ENCODE measurements at regions not wholly inside any gene's neighbourhood (a gene's known extent, or its start where the extent isn't known, plus 50 kb on each side); places are given as distances from the start of the nearest gene placed in this dataset.

DNA sequence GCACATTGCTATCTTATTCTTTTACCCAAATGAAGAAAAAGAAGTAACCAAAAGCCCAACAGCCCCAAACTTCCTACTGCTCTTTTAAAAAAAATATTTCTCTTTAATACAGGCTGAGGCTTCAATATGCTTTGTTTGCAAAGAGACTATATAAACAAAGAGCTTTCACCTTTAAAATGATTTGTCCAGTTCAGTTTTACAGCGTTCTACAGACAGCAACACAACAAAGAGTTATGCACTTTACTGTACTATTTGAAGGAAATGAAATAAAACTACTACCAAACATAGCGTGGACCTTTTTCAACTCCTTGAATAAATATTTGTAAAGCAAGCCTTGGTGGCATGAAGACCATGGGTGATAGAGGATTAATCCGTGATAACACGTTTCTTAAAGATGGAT, 151.2 kb downstream of the FGF9 start:
- no peak for DNase-seq

DNA sequence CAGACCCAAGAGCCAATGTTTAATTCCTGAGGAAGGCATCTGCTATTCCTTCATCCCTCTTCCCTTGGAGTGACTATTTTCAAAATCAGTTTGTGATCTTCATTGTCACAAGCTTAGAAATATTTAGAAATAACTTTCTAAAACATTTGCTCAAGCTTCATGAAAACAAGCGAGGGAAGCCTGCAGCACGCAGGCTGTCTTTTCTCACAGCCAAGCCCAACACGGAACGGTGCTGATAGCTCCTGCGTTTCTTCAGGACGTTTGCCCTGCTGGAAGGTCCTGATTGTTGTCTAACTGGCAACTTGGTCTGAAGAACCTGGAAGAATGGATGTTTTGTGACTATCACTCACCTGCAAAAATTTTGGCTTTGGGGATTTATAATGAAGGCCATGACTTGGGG, 152.5 kb downstream of the FGF9 start:
- no peak for DNase-seq

DNA sequence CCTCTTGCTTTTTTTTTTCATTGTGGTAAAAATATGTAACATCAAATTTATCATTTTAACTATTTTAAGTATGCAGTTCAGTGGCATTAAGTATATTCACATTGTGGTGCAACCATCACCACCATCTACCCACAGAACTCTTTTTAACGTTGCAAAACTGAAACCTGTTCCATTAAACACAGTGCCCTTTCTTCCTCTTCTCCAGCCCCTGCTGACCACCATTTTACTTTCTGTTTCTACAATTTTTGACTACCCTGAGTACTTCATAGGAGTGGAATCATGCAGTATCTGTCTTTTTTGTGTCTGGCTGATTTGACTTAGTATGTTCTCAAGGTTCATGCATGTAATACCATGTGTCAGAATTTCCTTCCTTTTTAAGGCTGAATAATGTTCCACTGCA, 153.1 kb downstream of the FGF9 start:
- DNase-seq, result no peak

DNA sequence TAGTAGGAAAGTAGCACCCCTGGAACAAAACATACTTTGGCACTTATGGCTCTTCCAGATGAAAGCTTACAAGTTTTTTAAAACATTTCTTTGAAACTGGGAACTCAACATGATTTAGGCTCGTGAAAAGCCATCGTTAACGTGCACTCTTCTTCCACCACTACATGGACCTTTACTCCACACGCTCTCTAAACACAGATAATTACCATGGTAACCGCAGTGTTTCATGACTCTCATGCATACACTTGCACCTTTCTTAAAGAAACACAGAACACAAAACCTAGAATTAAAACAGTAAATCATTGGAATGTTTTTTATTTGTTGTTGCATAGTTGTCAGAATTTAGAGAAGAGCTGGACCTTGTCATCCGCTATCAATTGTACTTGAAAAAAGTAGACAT, 154.3 kb downstream of the FGF9 start:
- DNase-seq, result no peak

DNA sequence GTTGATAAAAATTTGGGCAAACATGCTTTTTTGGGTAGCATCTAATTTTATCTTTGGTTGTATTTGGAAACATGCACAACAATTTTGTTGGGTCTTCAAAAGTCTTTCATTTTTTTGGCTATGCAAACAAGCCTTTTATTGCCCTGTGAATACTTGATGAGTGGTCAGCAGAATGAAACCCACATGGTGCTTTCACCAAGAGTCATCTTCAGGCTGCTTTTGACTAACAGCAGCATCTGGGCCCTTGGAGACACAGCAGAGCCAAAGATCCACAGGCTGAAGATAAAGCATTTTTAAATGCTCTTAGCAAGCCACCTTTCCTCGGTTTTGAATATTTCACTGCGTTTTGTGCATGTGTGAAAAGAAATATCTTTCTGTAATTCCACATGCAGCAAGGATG, 154.9 kb downstream of the FGF9 start:
- DNase-seq, result no peak

DNA sequence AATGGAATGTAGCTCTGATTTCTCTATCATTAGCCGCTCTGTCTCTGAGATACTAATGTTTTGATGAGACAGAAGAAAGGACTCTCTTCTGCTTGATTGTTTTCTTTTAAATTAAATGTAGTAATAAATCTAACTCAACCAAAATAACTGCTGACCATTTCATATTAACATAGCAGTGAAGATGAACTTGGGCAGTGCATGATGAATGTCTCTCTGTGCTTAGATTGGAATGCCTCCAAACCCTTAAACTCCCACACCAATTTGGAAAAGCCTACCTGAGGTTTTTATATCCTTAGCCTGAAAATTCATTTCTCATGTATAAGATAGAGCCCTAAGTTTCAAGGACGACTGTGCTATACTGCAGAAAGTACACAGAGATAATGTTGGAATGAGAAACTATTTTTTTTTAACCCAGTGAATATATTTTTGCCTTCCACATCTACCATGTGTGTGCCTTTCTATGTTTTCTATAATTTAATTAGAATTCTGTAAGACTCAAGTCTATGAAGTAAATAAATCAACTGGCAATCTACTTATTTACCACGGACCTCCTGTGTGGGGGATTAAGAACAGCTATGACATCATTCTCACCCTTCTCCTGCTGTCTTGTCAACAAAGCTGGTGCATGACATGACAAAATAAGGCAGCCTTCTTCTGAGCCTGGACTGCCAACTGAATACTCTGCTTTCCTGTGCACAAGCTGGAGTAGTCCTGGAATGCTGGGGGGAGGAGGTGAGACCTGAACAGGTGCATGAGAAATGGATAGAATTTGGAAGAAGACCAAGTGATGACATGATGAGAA, 155.5 kb downstream of the FGF9 start:
- no peak for DNase-seq

DNA sequence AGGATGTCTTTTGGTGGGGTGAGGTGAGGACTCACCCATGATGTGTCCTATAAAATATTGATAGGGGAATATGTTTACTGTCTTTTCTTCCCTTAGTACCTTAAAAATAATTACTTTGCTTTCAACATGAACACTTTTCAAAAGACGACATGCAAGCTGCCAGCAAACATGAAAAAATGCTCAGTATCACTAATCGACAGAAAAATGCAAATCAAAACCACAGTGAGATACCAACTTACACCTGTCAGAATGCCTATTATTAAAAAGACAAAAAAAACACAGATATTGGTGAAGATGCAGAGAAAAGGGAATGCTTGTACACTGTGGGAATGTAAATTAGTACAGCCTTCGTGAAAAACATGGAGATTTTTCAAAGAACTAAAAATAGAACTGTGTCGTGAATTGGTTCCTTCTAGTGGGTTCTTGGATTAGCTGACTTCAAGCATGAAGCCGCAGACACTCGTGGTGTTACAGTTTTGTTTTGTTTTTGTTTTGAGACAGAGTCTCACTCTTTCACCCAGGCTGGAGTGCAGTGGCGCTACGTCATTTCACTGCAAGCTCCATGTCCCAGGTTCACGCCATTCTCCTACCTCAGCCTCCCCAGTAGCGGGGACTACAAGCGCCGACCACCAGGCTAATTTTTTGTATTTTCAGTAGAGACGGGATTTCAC, 160.9 kb downstream of the FGF9 start:
- no peak for DNase-seq

DNA sequence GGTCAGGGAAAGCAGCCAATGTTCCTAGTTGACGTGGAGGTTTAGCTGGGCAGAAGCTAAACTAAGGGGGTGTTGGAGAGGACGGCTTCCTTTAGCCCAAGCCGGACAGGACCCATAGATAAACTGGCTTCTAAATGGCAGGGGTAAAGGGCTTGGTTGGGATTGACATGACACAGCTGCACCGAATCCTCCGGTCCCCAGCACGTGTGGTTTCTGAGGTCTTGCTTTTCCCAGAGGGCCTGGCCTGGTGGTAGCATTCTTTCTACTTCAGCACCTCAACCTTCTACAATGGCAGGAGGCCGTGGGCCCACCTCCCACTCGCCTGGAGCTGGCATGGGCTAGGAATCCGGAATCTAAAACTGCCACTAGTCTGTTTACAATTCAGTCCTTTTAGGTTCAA, 163.0 kb downstream of the FGF9 start:
- DNase-seq, result no peak

DNA sequence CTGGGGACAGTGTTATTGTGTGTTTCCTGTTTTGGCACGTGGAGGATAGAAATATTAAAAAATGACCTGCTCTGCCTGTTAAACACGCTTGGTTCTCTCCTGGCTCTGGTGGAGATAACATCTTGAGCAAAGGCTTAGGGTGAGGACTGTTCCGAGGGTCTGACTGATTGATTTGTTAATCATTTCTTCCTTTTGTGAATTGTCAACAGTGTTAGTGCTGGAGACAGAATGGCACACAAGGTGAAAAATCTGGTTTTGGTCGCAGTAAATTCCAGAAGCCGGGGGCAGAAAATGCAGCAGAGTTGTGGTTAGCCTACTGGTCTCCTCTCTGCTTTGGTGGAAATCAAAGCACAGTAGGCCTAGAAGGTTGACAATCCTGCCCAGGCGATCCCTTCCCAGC, 163.6 kb downstream of the FGF9 start:
- no peak for DNase-seq

DNA sequence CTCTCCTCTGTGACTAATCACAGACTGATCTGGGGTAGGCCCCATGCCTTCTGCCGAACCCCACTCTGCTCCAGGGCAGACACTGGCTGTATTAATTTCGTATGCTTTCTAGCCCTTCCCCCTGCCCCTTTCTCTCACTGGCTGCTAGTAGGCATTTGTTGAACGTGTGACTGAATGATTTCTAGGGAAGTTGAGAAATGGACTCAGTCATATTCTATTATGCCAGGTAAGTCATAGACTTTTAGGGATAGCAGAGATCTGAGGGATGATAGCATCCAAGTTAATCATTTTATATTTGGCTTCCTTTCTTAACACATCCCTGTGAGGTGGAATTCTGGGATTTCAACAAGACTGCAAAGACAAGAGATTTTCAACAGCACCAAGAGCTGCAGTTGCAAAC, 166.4 kb downstream of the FGF9 start:
- DNase-seq, result no peak

DNA sequence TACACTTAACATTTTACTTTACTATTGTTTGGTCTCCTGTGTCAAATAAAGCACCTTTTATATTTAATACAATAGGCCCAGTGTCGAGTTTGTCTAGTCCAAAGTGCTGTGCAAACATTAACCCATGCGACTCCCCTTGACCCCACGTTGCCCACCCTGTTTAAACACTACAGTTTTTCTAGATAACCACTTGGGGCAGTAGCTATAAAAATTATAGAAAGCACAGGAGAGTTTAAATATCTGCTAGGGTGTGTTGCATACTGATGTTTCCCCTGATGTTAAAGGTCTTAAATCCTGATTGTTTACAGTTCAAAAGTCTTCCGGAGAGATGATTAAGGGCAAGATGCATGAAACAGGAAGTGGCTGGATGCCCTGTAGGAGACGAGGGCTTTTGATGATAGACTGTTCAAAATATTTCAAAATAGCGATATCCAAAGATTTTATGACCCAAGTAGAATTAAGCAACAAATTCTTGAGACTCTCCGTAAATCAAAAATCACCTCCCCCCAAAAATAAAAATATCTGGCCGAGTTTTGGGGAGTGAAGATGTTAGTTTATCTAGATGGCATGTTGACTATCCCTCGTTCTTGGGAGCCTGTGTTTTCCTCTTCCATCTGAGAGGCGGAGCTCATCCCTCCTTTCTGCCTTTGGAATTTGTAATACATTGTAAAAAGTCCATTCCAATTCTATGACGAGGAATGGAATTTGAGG, 167.1 kb downstream of the FGF9 start:
- DNase-seq, result peak; percentile 74

DNA sequence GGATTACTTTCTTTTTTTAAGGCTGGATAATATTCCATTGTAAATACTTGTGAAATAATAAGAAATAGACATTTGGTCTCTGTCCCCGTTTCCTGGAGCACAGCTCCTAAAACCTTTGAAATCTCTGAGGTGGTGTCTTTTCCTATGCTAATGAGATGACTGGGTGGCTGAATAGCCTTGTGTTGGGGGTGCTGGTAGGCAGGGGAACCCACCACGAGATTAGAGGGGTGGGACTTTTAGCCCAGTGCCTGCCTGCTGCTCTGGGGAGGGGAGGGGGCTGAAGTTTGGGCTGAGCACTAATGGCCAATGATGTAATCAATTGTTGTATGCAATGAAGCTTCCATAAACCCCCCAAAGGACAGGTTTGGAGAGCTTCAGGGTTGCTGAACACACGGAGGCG, 175.7 kb downstream of the FGF9 start:
- no peak for DNase-seq

DNA sequence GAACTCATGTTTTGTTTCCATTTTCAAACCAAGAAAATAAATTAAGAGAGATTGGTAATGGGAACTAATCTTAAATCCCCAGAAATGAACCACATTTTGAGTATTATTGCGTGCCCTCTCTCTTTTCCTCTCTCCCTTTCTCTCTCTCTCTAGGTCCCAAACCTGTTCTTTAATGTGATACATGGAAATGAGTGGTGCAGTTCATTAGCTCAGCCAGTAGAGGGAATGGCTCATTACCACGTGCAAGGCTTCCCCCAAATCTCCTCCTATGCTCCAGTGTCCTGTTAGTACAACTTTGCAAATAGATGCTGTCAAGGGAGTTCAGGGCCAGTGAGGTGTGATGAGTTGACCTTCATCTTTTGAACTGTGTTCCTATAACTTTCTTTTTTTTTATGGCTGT, 178.4 kb downstream of the FGF9 start:
- peak; percentile 51 for DNase-seq

DNA sequence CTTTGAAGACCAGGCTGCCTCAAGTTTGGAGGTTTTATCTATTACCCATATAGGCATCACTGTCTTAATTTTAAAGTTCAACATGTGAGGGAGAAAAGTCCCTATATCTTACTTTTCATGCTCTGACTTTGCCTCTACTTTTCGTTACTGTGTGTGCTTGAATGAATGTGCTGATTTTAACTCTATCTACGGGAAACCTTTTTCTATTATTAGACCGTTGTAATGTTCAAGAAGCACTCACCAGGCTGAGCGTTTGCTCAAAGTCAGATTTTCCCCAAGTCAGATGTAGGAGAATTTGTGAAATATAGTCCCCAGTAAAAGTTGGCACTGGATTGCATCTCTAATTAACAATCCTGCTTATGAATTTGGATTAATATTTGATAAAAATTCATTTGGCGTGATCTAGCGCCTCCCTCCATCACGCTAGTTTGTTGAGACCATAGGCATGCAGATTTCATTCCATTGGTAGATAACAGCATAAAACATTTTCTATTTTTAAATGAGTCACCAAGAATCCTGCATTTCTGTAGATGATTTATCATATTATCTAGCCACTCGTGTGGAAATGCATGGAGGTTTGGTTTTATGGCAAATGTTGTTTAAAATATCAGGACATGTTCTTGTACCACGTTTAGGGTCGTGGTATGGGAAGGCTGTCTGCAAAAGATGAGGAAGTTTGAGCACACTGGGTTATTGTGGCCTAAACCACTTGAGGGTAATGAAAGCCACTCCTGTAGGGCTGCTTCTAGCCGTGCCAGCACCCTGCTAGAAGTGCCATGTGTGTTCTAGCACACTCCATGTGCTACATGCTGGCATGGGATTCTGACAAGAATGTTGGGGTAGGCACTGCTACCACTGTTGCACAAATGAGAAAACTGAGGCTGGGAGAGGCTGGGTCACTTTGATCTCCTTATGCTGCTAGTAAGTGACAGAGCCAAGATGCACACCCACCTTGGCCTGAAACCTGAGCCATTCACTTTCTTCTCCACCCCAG, 179.4 kb downstream of the FGF9 start:
- DNase-seq, result no peak

DNA sequence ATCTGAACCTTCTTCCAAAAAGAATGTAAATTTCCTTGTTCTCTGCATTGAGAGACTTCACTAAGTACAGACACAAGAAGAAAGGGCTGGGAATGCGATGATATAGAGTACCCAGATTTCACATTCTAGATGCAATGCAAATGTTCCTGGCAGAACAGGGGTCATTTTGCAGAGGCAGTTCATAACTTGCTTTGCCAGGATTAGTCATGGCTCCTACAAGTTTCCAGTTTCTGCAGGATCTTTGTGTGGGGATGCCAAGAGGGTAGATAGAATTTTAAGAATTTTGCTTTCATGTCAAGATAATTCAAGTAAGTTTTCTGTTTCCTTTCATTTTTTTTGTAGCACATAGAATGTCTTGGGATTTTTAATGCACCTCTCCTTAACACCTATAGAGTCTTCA, 181.2 kb downstream of the FGF9 start:
- DNase-seq, result no peak

DNA sequence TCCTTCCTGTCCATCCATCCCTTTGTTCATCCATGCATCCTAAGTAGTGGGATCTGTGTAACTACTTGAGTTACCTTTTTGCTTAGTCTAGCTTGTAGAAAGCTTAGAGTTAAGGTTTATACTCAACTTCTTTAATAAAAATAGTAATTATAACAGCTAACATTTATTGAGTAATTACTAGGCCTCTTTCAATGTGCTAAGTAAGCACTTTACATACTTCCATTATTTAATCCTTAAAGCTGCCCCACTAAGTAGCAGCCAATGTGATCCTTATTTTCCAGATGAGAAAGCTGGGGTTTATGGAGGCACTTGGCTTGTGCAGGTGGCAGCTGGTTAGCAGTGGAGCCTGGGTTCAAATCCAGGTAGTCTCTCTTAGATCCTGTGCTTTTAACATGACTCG, 182.9 kb downstream of the FGF9 start:
- DNase-seq, result no peak

DNA sequence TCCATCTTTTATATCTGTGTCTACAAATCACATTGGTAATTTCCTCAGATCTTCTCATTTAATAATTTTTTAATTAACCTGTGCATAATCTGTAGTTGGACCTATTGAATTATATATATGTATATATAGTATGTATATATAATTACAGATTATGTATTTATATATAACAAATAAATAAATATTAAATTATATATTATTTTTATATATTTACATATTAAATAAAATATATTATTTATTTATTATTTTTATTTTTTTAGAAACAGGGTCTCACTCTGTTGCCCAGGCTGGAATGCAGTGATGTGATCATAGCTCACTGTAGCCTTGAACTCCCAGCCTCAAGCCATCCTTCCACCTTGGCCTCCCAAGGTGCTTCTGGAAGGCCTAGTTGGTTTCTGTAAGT, 197.9 kb downstream of the FGF9 start:
- DNase-seq, result no peak

DNA sequence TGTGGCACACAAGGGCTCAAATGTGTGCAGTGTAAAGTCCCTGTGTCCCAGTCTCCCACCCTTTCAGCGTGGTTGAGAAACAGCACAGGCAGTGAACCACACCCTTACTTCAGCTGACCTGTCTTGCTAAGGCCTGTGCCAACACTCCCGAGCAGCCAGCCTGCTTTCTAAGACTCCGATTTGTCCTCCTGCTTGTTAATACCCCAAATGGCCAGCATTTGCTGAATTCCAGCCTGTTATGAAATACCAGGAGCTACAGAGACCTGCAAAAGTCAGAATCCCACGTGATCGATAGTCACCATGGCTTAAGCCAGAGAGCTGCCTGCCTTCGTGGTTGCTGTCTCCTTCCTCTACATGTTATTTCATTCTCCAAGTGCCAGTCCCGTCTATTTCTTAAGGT, 200.5 kb downstream of the FGF9 start:
- no peak for DNase-seq

DNA sequence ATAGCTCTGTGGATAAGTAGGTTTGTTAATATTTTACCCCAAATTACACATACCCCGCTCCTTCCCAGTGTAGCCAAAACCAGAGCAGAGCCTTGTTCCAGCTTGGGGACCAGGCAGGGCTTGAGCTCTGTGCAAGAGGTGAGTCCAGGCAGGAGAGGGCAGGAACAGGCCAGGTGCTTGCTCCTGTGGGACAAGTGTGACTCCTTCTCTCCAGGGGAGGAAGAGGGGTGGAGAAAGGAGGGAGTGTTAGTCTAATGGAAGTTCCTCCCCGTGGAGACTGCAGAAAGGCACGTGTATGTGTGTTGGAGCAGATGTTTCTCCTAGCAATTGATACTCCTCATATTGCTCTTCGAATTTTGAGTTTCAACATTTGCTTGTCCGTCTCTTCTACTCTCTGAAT, 201.0 kb downstream of the FGF9 start:
- DNase-seq, result no peak

DNA sequence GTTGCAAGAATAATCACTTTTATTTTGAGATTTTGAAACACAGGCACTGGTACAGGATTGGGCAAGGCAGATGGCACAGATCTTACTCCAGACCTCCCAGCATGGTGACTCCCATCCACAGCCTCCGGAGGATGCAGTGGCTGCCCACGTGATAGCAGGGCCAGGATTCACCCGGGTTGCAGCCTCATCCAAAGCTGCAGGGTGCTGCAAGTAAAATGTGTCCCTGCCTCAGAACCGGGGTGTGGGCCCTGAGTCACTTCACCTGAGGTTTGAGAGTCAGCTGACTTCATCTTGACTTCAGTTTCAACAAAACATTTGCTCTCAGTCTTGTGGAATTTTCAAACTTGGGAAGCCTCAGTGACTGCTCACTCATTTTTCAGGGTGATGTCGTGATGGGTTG, 201.9 kb downstream of the FGF9 start:
- no peak for DNase-seq

DNA sequence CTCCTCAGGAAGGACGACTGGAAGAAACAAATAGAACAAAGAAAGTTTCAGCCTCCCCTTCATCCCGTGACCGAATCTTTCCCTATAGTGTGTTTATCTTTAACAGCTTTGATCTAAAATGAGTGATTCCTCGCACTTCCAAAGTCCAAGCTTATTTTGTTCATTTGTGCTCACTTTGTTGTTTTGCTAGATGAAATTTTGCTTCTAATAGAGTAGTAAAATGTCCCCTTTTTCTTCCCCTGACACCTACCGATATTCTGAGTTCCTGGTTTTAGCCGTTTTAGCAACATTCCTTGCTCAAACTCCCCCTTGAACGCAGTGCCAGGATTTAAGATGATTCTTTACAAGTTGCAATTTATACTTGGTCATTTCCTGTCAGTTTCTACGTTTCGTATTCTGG, 204.2 kb downstream of the FGF9 start:
- no peak for DNase-seq

DNA sequence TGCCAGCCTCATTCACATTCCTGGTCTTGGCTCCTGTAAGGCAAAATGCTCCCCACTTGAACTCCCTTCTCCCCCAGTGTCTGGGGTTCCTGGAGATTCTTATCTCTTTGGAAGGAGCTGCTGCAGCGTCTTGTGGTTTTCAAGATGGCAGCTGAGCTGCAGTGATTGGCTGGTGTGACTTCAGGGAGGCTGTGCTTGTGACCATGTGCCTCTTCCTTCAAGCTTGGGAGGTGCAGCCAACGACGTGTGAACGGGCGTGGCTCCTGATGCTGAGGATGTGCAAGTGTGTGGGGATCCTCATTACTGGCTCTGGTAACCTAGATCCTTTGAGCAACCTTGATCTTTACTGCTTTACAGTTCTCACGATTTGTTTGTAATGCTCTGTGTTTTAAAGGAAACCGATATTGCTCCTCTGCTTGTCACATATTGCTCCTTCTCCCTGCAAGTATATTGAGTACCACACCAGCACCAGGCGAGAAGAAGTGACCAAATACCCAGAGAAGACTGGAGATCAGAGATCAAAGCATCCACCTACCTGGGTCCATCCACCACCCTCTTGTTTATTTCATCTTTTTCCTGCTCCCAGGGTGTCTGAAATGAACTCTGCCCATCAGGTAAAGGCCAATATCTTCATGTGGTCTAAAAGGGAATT, 208.5 kb downstream of the FGF9 start:
- no peak for DNase-seq

Measured in NCI-H1092 treated with DMSO at 0.1 percent for 48 hours (cell line).